GM10266 (cell line): ENCODE measurements at regions not wholly inside any gene's neighbourhood (a gene's known extent, or its start where the extent isn't known, plus 50 kb on each side); places are given as distances from the start of the nearest gene placed in this dataset.

ENCODE experiments used
- DNase-seq: peaks from one replicate; pipeline ENCODE4 v3.0.0; 2012; ENCODE audit errors: extremely low spot score
- TF ChIP-seq, protein P1 (sequence below): IDR thresholded peaks from 2 replicates; pipeline ENCODE4 v1.5.1; 2012; ENCODE audit warnings: mild to moderate bottlenecking, low read depth; ENCODE audit not compliant: control insufficient read depth, insufficient read depth; ENCODE audit errors: missing control alignments

DNA sequence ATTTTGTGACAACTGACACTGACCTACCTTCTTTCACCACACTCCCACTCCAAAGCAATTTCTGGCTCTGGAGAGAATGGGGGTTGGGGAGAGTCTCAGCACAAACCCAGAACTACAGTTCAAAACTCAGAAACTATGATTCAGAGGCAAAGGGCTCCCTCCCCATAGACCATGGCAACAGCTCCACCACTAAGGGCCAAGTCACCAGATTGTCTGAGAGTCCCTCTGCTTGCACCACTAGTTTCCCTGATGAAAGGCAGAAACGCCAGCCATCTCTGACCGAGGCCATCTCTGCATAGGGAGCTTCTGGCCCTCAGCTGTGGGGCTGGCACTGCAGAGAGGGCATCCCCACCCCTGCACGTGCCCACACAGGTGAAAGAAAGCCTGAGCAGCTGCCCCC, 112.4 kb upstream of the VSTM2B start:
- TF ChIP-seq, protein P1, sequence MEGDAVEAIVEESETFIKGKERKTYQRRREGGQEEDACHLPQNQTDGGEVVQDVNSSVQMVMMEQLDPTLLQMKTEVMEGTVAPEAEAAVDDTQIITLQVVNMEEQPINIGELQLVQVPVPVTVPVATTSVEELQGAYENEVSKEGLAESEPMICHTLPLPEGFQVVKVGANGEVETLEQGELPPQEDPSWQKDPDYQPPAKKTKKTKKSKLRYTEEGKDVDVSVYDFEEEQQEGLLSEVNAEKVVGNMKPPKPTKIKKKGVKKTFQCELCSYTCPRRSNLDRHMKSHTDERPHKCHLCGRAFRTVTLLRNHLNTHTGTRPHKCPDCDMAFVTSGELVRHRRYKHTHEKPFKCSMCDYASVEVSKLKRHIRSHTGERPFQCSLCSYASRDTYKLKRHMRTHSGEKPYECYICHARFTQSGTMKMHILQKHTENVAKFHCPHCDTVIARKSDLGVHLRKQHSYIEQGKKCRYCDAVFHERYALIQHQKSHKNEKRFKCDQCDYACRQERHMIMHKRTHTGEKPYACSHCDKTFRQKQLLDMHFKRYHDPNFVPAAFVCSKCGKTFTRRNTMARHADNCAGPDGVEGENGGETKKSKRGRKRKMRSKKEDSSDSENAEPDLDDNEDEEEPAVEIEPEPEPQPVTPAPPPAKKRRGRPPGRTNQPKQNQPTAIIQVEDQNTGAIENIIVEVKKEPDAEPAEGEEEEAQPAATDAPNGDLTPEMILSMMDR: no peak

DNA sequence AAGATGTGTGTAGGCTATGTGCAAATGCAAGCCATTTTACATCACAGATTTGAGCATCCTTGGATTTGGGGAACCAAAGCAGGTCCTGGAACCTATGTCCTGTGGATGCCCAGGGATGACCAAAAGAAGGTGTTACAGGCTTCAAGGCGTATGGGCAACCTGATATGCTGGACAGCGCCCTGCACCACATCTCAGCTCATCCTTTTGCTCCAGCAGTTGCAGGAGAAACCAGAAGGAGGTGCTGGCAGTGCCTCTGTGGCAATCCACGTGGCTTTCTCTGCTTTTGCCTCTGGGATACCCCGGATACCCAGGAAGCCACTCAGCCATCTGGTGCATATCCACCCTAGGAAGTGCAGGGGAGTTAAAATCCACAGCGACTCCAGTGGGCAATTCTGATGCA, 110.3 kb upstream of the VSTM2B start:
- DNase-seq: no peak
- TF ChIP-seq, protein P1: no peak

More for the DNA sequence above, 112.4 kb upstream of the VSTM2B start:
- no peak for DNase-seq

DNA sequence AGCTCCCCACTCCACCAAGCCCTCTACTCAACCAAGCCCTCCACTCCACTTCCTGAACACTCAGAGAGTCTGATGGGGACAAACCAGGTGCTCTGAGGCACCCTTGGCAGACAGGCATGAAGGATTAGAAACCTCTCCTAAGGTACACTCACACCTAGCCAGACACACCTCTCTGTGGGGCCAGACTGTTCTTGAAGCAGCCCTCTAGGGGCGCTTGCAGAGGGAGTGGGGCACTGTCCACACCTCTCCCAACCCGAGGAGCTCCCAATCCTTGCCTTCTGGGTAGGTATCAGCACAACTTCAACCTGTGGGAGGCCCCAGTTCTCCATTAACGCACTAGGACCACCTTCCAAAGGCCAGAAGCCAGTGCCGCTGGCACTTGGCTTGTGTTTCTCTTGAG, 108.7 kb upstream of the VSTM2B start:
- DNase-seq: no peak
- TF ChIP-seq, protein P1: no peak

DNA sequence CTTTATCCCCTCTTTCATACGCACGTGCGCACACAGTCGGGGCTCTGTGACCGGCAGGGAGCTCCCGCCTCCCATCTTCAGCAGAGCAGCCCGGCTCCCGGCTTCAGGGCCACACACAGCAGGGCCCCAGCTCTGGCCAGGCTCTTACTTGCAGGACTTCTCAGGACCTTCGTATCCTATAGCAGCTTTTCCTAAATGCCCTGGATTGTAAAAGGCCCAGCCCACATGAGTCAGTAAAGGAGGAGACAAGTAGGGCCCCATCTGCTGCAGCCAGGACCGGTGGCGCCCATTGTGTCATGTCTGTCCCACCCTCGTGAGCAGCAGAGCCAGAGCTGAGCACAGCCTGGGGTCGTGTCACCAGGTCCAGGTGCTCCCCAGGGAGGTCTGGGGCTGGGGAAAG, 107.6 kb upstream of the VSTM2B start:
- no peak for DNase-seq
- TF ChIP-seq, protein P1: no peak

DNA sequence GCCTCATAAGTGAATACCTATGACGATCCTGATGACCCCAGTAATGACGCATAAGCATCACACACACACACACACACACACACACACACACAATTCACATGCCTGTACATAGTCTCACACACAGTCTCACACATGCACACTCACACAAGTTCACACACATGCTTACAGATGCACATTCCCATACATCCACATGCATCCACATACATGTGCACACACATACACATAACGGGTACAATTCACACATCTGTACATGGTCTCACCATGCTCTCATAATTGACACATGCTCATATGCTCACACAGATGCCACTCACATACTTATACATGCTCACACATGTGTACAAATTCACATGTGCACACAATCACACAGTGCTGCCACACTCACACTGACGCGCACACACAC, 105.7 kb upstream of the VSTM2B start:
- TF ChIP-seq, protein P1: no peak
- DNase-seq: no peak

DNA sequence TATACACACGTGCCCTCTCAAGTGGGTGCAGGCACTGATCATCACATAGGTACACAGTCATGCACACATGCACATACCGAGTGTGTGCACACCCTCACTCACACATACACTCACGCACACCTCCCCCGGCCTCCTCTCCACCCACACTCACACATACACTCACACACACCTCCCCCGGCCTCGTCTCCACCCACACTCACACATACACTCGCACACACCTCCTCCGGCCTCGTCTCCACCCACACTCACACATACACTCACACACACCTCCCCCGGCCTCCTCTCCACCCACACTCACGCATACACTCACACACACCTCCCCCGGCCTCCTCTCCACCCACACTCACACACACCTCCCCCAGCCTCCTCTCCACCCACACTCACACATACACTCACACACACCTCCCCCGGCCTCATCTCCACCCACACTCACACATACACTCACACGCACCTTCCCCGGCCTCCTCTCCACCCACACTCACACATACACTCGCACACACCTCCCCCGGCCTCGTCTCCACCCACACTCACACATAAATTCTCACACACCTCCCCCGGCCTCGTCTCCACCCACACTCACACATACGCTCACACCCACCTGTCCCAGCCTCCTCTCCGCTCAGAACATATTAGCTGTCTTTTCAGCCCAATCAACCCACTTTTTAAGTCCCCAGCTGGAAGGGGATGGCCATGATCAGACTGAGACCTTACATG, 105.2 kb upstream of the VSTM2B start:
- TF ChIP-seq, protein P1: no peak
- DNase-seq: no peak

DNA sequence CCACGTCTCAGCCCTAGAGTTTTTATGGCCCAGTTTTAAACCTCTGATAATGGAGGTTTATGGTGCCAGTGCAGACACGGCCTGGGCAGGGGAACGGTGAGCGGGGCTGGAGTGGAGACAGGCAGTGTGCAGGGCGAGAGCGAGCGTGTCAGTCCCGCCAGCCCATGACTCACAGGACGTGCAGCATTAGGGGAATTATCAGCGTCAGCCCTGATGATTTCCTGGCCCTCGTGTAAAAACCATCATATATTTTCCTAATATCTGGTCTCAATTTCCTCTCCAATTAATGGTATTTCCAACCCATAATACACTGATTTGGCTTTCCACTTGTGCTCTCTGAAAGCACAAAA, 104.6 kb upstream of the VSTM2B start:
- TF ChIP-seq, protein P1: no peak
- DNase-seq: no peak
